ENCODE measurements at regions not wholly inside any gene's neighbourhood (a gene's known extent, or its start where the extent isn't known, plus 50 kb on each side); places are given as distances from the start of the nearest gene placed in this dataset.

GRCh38 chr6:141843178-141843834, 289.4 kb upstream of the GJE1 start:
- in situ Hi-C loops (cut with MboI) (no loop called here), intact Hi-C loops (cut with micrococcal nuclease) (no loop called here)
- whole genome bisulfite sequencing (ENCODE audit: insufficient coverage, low coverage, missing lambda C conversion rate) = 24% methylated on average over 3 of the region's 3 CpGs
- ATAC-seq (no peak), FAIRE-seq (no peak), DNase-seq (ENCODE audit: extremely low read depth in 1 of 4, low spot score in 3 of 4) (no peak)
- Histone ChIP-seq H3K9me1 (ENCODE audit: control insufficient read depth, insufficient read depth, low read length) (no peaks in the 10 kb centered on the region), H3K36me3 (ENCODE audit: control insufficient read depth, insufficient read depth, low read length) (no peaks in the 10 kb centered on the region), H3K9me3 (replicated peaks; ENCODE audit: control insufficient read depth, insufficient read depth, low read depth, low read length) (no peaks in the 10 kb centered on the region), H2AFZ (ENCODE audit: low read depth, low read length) (no peak overlapping the region), H3K79me2 (ENCODE audit: control insufficient read depth, insufficient read depth, low read length) (no peaks in the 10 kb centered on the region), H3K27me3 (ENCODE audit: control insufficient read depth in 2 of 2, insufficient read depth in 2 of 2, low read length in 2 of 2) (no peaks in the 10 kb centered on the region), H3K4me3 (no peak overlapping the region), H3K4me1 (replicated peaks in 1 of 2; ENCODE audit: control insufficient read depth in 2 of 2, insufficient read depth in 2 of 2, low read length in 2 of 2) (no peaks in the 10 kb centered on the region), H4K20me1 (replicated peaks; ENCODE audit: control insufficient read depth, insufficient read depth, low read length) (no peaks in the 10 kb centered on the region), H3K27ac (ENCODE audit: extremely low read depth, low read depth, low read length) (no peak overlapping the region), H3K4me2 (ENCODE audit: insufficient read depth, low read length) (no peak overlapping the region), H3K9ac (ENCODE audit: insufficient read depth in 1 of 2, low read depth in 2 of 2, low read length in 2 of 2) (no peak overlapping the region)
- BruUV-seq (replicated peaks) = no TSS peak
- ChIA-PET POLR2A (no interaction called here), CTCF (ENCODE audit: low intra/inter-chr PET ratio) (no interaction called here)
- TF ChIP-seq PRDM10 (IDR thresholded peaks at IDR 0.05; ENCODE audit: partially characterized antibody) (no peak), MNT (conservative IDR thresholded peaks at IDR 0.05) (no peak), ZBTB34 (CRISPR knock-in tag; IDR thresholded peaks at IDR 0.05) (no peak), MAFF (IDR thresholded peaks at IDR 0.05; ENCODE audit: low read length) (no peak), FOXO4 (CRISPR knock-in tag; IDR thresholded peaks at IDR 0.05) (no peak), RFX7 (CRISPR knock-in tag; IDR thresholded peaks at IDR 0.05) (no peak)

Measured in K562 (cell line).